H1 (cell line): ENCODE measurements at regions not wholly inside any gene's neighbourhood (a gene's known extent, or its start where the extent isn't known, plus 50 kb on each side); places are given as distances from the start of the nearest gene placed in this dataset.

Experiments
- CTCF ChIA-PET: fragments of 300-600 bp; sonication (Branson Sonifier 250); formaldehyde crosslinking; loops from one replicate; lab custom pipeline; 2021; ENCODE audit not compliant: partially characterized antibody; lab: Charles Lee
- POLR2A ChIA-PET: fragments of 300-600 bp; sonication (Branson Sonifier 250); formaldehyde crosslinking; loops from one replicate; lab custom pipeline; 2021; ENCODE audit warnings: inconsistent platforms; ENCODE audit not compliant: partially characterized antibody; lab: Charles Lee
- DNase-seq, 2 experiments: peaks; one replicate each; pipeline versions ENCODE4 v3.0.0 to v3.0.0-alpha.2; 2010 to 2022; ENCODE audit warnings: low spot score in 2 of 2, low read depth in 1 of 2, mixed read lengths in 1 of 2
- FAIRE-seq: peaks from 2 replicates; lab custom pipeline; 2011; peaks lifted over from hg19 to GRCh38; lab: Jason Lieb, UNC
- H2AFZ ChIP-seq: 2 replicates; pipeline ENCODE4 v1.8.1; 2012; ENCODE audit warnings: low read length, inconsistent platforms
- H2AK5ac ChIP-seq: 2 replicates; pipeline ENCODE4 v1.6.1; 2013; ENCODE audit warnings: low read depth, low read length
- H2BK120ac ChIP-seq: replicated peaks from 2 replicates; pipeline ENCODE3; 2013; ENCODE audit warnings: low read depth, low read length, inconsistent platforms
- H2BK12ac ChIP-seq: 2 replicates; pipeline ENCODE4 v1.6.1; 2013; ENCODE audit warnings: low read depth, low read length
- H2BK15ac ChIP-seq: 2 replicates; pipeline ENCODE4 v1.6.1; 2013; ENCODE audit warnings: low read length
- H2BK20ac ChIP-seq: 2 replicates; pipeline ENCODE4 v1.6.1; 2013; ENCODE audit warnings: low read length
- H2BK5ac ChIP-seq: 2 replicates; pipeline ENCODE4 v1.6.1; 2013; ENCODE audit warnings: low read depth, low read length
- H3K14ac ChIP-seq: 2 replicates; pipeline ENCODE4 v1.6.1; 2013; ENCODE audit warnings: inconsistent platforms; ENCODE audit not compliant: insufficient read length
- H3K18ac ChIP-seq: 2 replicates; pipeline ENCODE4 v1.6.1; 2013; ENCODE audit warnings: low read length; ENCODE audit errors: extremely low read depth
- H3K23ac ChIP-seq: 2 replicates; pipeline ENCODE4 v1.6.1; 2013; ENCODE audit warnings: inconsistent platforms; ENCODE audit not compliant: insufficient read length
- H3K23me2 ChIP-seq: 2 replicates; pipeline ENCODE4 v1.6.1; 2013; ENCODE audit warnings: low read depth, low read length
- H3K27ac ChIP-seq: 2 replicates; pipeline ENCODE4 v1.6.1; 2011; ENCODE audit warnings: low read depth, low read length, inconsistent platforms
- H3K27me3 ChIP-seq, 4 experiments: replicated peaks in 1 of 4; 1 replicate in 1 of 4; 2 replicates in 3 of 4; pipeline versions ENCODE4 v1.6.1 to v1.8.1; 2011 to 2013; ENCODE audit warnings: low read length in 3 of 4, mild to moderate bottlenecking in 3 of 4, inconsistent platforms in 2 of 4, mixed read lengths in 2 of 4, moderate library complexity in 1 of 4; ENCODE audit not compliant: control insufficient read depth in 3 of 4, insufficient read depth in 3 of 4; ENCODE audit errors: extremely low read depth in 1 of 4
- H3K36me3 ChIP-seq, 4 experiments: 2 replicates each; pipeline versions ENCODE4 v1.6.1 to v1.8.1; 2011 to 2013; ENCODE audit warnings: mild to moderate bottlenecking in 4 of 4, low read length in 3 of 4, moderate library complexity in 2 of 4, control low read depth in 1 of 4, inconsistent platforms in 1 of 4; ENCODE audit not compliant: insufficient read depth in 4 of 4, control insufficient read depth in 2 of 4
- H3K4ac ChIP-seq: replicated peaks from 2 replicates; pipeline ENCODE3; 2013; ENCODE audit warnings: low read length, low read depth, mixed read lengths, inconsistent platforms; ENCODE audit not compliant: insufficient read length
- H3K4me1 ChIP-seq, 4 experiments: replicated peaks in 1 of 4; 1 replicate in 1 of 4; 2 replicates in 3 of 4; pipeline versions ENCODE4 v1.6.1 to v1.8.1; 2011 to 2013; ENCODE audit warnings: low read length in 3 of 4, inconsistent platforms in 2 of 4, mixed read lengths in 1 of 4; ENCODE audit not compliant: insufficient read depth in 4 of 4, control insufficient read depth in 3 of 4
- H3K4me2 ChIP-seq, 2 experiments: 2 replicates each; pipeline versions ENCODE4 v1.6.1 to v1.8.1; 2011 to 2013; ENCODE audit warnings: low read depth in 2 of 2, low read length in 2 of 2, control low read depth in 1 of 2, inconsistent platforms in 1 of 2, mild to moderate bottlenecking in 1 of 2; ENCODE audit not compliant: insufficient read depth in 1 of 2
- H3K4me3 ChIP-seq, 4 experiments: fragments of 200-600, 300-600 bp in 1 of 4; sonication (generic), shearing (Covaris generic), sonication (Bioruptor Twin) in 1 of 4; 2 replicates each; pipeline versions ENCODE4 v1.5.1 to v1.8.1; 2011 to 2016; ENCODE audit warnings: low read length in 4 of 4, low read depth in 3 of 4, control low read depth in 2 of 4, inconsistent platforms in 2 of 4, mild to moderate bottlenecking in 2 of 4, mixed read lengths in 1 of 4, moderate library complexity in 1 of 4; ENCODE audit not compliant: insufficient read depth in 2 of 4; ENCODE audit errors: extremely low read depth in 1 of 4
- H3K56ac ChIP-seq: replicated peaks from 2 replicates; pipeline ENCODE3; 2013; ENCODE audit warnings: low read depth, mild to moderate bottlenecking, mixed read lengths, low read length, inconsistent platforms; ENCODE audit not compliant: insufficient read length
- H3K79me1 ChIP-seq: 2 replicates; pipeline ENCODE4 v1.6.1; 2013; ENCODE audit warnings: low read depth, low read length, control low read depth
- H3K79me2 ChIP-seq, 2 experiments: 2 replicates each; pipeline versions ENCODE4 v1.6.1 to v1.8.1; 2012 to 2013; ENCODE audit warnings: low read length in 2 of 2, mild to moderate bottlenecking in 2 of 2, inconsistent platforms in 1 of 2; ENCODE audit not compliant: insufficient read depth in 2 of 2, control insufficient read depth in 1 of 2
- H3K9ac ChIP-seq, 4 experiments: replicated peaks in 1 of 4; 1 replicate in 1 of 4; 2 replicates in 3 of 4; pipeline versions ENCODE4 v1.6.1 to v1.8.1; 2011 to 2013; ENCODE audit warnings: low read depth in 3 of 4, low read length in 3 of 4, control low read depth in 2 of 4, mild to moderate bottlenecking in 2 of 4, moderate library complexity in 2 of 4, inconsistent platforms in 1 of 4; ENCODE audit errors: extremely low read depth in 1 of 4
- H3K9me3 ChIP-seq, 2 experiments: 2 replicates each; pipeline versions ENCODE4 v1.6.1 to v1.8.1; 2012 to 2013; ENCODE audit warnings: mild to moderate bottlenecking in 2 of 2, moderate library complexity in 2 of 2, control low read depth in 1 of 2, inconsistent platforms in 1 of 2, low read depth in 1 of 2, low read length in 1 of 2, mixed read lengths in 1 of 2; ENCODE audit not compliant: insufficient read depth in 2 of 2
- H4K20me1 ChIP-seq, 2 experiments: replicated peaks in 1 of 2; 2 replicates each; pipeline versions ENCODE3 to v1.8.1; 2011 to 2013; ENCODE audit warnings: inconsistent platforms in 2 of 2, low read length in 2 of 2, mild to moderate bottlenecking in 1 of 2; ENCODE audit not compliant: insufficient read depth in 2 of 2, control insufficient read depth in 1 of 2
- H4K5ac ChIP-seq: 2 replicates; pipeline ENCODE4 v1.6.1; 2013; ENCODE audit warnings: low read length, low read depth, mixed read lengths, inconsistent platforms; ENCODE audit not compliant: insufficient read length
- H4K8ac ChIP-seq: 2 replicates; pipeline ENCODE4 v1.8.0; 2013; ENCODE audit warnings: mild to moderate bottlenecking, moderate library complexity, low read length, inconsistent platforms; ENCODE audit not compliant: insufficient read depth; ENCODE audit errors: extremely low read depth
- H4K91ac ChIP-seq: replicated peaks from 2 replicates; pipeline ENCODE3; 2013; ENCODE audit warnings: low read length, mixed read lengths, inconsistent platforms; ENCODE audit not compliant: insufficient read length
- ASH2L ChIP-seq: fragments of 200-600, 300-600 bp; sonication (generic); IDR thresholded peaks from one replicate; pipeline ENCODE4 v1.7.1; 2017; ENCODE audit warnings: low read length
- CBX5 ChIP-seq: fragments of 300-800, 300-1000 bp; sonication (generic); IDR thresholded peaks from 2 replicates; pipeline ENCODE4 v1.7.1; 2016; ENCODE audit warnings: antibody characterized with exemption, low read length, low read depth
- CBX8 ChIP-seq: fragments of 300-800, 300-1000 bp; sonication (generic); IDR thresholded peaks from 2 replicates; pipeline ENCODE4 v1.7.1; 2016; ENCODE audit warnings: low read depth, low read length, borderline replicate concordance
- GTF2F1 ChIP-seq: IDR thresholded peaks from 2 replicates; pipeline ENCODE4 v1.6.1; 2012; ENCODE audit warnings: low read depth, low read length, improper control_type of control experiment, borderline replicate concordance
- HDAC2 ChIP-seq, 2 experiments: fragments of 300-600 bp in 1 of 2; sonication (generic) in 1 of 2; IDR thresholded peaks; 2 replicates each; pipeline ENCODE4 v1.6.1; 2011 to 2012; ENCODE audit warnings: low read depth in 2 of 2, low read length in 2 of 2, mild to moderate bottlenecking in 2 of 2, moderate library complexity in 2 of 2, borderline replicate concordance in 1 of 2, inconsistent platforms in 1 of 2
- KDM1A ChIP-seq: fragments of 200-600, 300-600 bp; sonication (generic); IDR thresholded peaks from 2 replicates; pipeline ENCODE4 v1.7.1; 2016; ENCODE audit warnings: mild to moderate bottlenecking, low read length, borderline replicate concordance
- KDM5A ChIP-seq: fragments of 200-600 bp; IDR thresholded peaks from 2 replicates; pipeline ENCODE4 v1.7.1; 2012; ENCODE audit warnings: mild to moderate bottlenecking, low read length, inconsistent platforms, mixed read lengths
- MAX ChIP-seq: IDR thresholded peaks from 2 replicates; pipeline ENCODE4 v1.6.1; 2012; ENCODE audit warnings: inconsistent platforms
- TAF7 ChIP-seq: optimal IDR thresholded peaks from 2 replicates; pipeline ENCODE3; 2011; ENCODE audit warnings: low read depth, mild to moderate bottlenecking, inconsistent platforms, low read length, moderate library complexity, borderline replicate concordance
- TF ChIP-seq, protein P1 (sequence below): IDR thresholded peaks from 2 replicates; pipeline ENCODE4 v1.6.1; 2012; ENCODE audit warnings: low read length, inconsistent platforms

DNA sequence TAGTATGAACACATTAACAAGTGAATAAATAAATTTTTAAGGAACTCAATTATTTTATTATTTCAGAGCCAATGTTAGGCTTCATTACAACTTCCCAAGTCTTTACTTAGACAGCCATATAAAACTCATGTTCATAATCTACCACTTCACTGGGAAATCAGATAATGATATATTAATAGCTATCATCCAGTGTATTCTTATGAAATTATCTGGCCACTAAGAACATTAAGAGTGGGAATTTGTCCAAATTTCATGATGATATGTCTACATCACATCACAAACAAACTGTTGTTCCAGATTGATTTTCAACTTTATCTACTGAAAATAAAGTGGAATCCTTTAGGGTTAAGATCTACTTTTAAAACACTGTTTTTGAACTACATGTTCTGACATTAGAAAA, 668.6 kb downstream of the EFNA5 start:
- CTCF ChIA-PET = no interaction called here
- Histone ChIP-seq H3K9ac (no peak overlapping the region), H3K9me3 (peaks cover 4 to 5% of the 10 kb centered on the region in 2 experiments; a peak in 2 of 4 replicates), H3K23me2 (no peaks in the 10 kb centered on the region), H2BK12ac (no peak overlapping the region), H3K23ac (no peak overlapping the region), H3K4ac (no peak overlapping the region), H3K27me3 (peaks cover 0 to 2% (median 0%) of the 10 kb centered on the region in 4 experiments; a peak in 3 of 7 replicates), H3K14ac (no peak overlapping the region), H3K4me1 (no peaks in the 10 kb centered on the region), H3K18ac (no peak overlapping the region), H2BK20ac (no peak overlapping the region), H2BK15ac (no peak overlapping the region), H2BK5ac (no peak overlapping the region), H4K5ac (no peak overlapping the region), H3K79me2 (no peaks in the 10 kb centered on the region), H3K27ac (no peak overlapping the region), H4K91ac (no peak overlapping the region), H2BK120ac (no peak overlapping the region), H3K36me3 (no peaks in the 10 kb centered on the region), H4K20me1 (peaks cover 0 to 2% of the 10 kb centered on the region in 2 experiments), H4K8ac (no peak overlapping the region), H3K4me2 (no peak overlapping the region), H3K79me1 (no peaks in the 10 kb centered on the region), H2AFZ (no peak overlapping the region), H3K4me3 (no peak overlapping the region), H2AK5ac (no peak overlapping the region), H3K56ac (no peak overlapping the region)
- no peak for TF ChIP-seq HDAC2 (IDR thresholded peaks at IDR 0.05; ENCODE audit: borderline replicate concordance in 1 of 2, low read depth in 2 of 2, low read length in 2 of 2)
- no peak for TF ChIP-seq KDM5A
- no peak for TF ChIP-seq KDM1A
- TF ChIP-seq GTF2F1 = no peak
- TF ChIP-seq CBX8 = no peak
- TF ChIP-seq, protein P1, sequence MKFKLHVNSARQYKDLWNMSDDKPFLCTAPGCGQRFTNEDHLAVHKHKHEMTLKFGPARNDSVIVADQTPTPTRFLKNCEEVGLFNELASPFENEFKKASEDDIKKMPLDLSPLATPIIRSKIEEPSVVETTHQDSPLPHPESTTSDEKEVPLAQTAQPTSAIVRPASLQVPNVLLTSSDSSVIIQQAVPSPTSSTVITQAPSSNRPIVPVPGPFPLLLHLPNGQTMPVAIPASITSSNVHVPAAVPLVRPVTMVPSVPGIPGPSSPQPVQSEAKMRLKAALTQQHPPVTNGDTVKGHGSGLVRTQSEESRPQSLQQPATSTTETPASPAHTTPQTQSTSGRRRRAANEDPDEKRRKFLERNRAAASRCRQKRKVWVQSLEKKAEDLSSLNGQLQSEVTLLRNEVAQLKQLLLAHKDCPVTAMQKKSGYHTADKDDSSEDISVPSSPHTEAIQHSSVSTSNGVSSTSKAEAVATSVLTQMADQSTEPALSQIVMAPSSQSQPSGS = no peak
- TF ChIP-seq ASH2L = no peak
- no peak for TF ChIP-seq CBX5
- no peak for TF ChIP-seq MAX
- TF ChIP-seq TAF7 = no peak
- no peak for FAIRE-seq
- POLR2A ChIA-PET = no interaction called here
- DNase-seq = no peak
